ENCODE measurements at regions not wholly inside any gene's neighbourhood (a gene's known extent, or its start where the extent isn't known, plus 50 kb on each side); places are given as distances from the start of the nearest gene placed in this dataset.
"Not testable (repeated sequence)": the region's sequence is repeated elsewhere in the genome, so short reads cannot be mapped to it uniquely, and the experiment has no call there.

DNA sequence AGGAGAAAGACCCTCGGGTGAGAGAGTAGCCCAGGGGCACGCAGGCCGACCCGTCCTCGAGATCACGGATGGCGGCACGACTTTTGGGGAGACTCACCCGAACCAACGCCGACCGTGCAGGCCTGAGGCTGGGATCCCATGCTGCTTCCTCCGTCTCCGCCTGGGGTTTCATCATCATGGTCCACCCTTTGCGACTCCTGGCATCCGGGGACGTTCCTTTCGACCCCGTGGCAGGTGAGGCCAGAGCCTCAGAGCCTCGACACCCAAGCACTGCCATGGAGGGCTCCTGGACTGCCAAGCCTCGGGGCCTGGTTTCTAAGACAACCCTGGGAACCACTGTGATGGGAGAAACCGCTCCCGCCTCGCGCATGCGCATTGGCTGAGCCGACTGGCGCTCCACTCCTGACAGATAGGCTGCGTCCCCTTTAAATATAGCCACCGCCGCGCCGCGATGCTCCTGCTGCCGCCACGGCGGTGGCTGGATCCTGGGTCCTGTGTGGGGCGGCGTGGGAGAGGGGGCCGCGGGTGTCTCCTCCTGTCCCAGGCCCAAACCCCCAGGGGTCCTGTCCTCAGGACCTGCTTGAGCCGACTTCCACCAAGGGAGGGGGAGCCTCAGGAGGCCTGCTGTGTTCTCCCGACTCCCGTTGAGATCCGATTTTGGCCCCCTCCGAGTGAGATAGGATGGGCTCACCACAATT lies 481.6 kb downstream of the SPATA31A7 start (continued):
- TF ChIP-seq, protein P1, sequence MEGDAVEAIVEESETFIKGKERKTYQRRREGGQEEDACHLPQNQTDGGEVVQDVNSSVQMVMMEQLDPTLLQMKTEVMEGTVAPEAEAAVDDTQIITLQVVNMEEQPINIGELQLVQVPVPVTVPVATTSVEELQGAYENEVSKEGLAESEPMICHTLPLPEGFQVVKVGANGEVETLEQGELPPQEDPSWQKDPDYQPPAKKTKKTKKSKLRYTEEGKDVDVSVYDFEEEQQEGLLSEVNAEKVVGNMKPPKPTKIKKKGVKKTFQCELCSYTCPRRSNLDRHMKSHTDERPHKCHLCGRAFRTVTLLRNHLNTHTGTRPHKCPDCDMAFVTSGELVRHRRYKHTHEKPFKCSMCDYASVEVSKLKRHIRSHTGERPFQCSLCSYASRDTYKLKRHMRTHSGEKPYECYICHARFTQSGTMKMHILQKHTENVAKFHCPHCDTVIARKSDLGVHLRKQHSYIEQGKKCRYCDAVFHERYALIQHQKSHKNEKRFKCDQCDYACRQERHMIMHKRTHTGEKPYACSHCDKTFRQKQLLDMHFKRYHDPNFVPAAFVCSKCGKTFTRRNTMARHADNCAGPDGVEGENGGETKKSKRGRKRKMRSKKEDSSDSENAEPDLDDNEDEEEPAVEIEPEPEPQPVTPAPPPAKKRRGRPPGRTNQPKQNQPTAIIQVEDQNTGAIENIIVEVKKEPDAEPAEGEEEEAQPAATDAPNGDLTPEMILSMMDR (conservative IDR thresholded peaks at IDR 0.05; ENCODE audit: low read depth in 2 of 2), result no peak
- TF ChIP-seq CREB1 (CRISPR knock-in tag; IDR thresholded peaks at IDR 0.05; ENCODE audit: low read depth) (no peak), STAT1 (IDR thresholded peaks at IDR 0.05; ENCODE audit: unreplicated experiment) (no peak), REST (IDR thresholded peaks at IDR 0.05; ENCODE audit: unreplicated experiment) (no peak), NANOG (IDR thresholded peaks at IDR 0.05; ENCODE audit: borderline replicate concordance) (no peak), POLR2AphosphoS5 (IDR thresholded peaks at IDR 0.05; ENCODE audit: low read depth) (no peak)

DNA sequence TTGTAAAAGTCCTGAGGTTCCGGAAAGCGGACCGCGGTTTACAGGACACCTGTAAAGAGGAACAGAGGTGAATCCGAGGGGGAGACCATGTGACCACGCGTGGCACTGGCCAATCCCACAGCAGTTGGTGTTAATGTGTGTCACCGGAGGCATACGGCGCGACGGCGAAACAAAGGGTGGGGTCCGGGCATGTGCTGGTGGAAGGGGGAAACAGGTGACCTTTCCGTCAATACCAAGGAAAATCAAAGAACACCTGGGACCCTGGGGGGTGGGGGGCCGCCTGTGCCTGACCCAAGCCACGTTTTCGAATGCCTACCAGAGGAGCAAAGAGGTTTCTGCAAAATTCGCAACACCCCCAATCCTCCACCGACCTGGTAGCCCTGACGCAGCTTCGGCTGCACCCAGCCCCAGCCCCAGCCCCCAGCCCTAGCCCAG lies 482.3 kb downstream of the SPATA31A7 start:
- Mint-ChIP-seq H3K27me3 (ENCODE audit: insufficient read depth, low read depth, poor library complexity) (peaks cover 13% of the 10 kb centered on the region), H3K9me3 (peaks cover 98% of the 10 kb centered on the region), H3K36me3 (ENCODE audit: low read depth) (peaks cover 48% of the 10 kb centered on the region)
- not testable (repeated sequence) for H3K36me3 ChIP-seq (ENCODE audit: insufficient read depth); H2AFZ ChIP-seq; H3K27me3 ChIP-seq (ENCODE audit: insufficient read depth); H3K4me1 Mint-ChIP-seq; H3K4me3 Mint-ChIP-seq; H3K79me2 ChIP-seq (replicated peaks; ENCODE audit: insufficient read depth); H3F3A ChIP-seq (replicated peaks; ENCODE audit: low read depth); DNase-seq (ENCODE audit: low spot score); H4K20me1 ChIP-seq (replicated peaks; ENCODE audit: insufficient read depth); H3K4me2 ChIP-seq; H3K4me1 ChIP-seq (ENCODE audit: insufficient read depth); H3K9me2 ChIP-seq (ENCODE audit: insufficient read depth); ATAC-seq; H3K4me3 ChIP-seq; H3K27ac Mint-ChIP-seq; H3K27ac ChIP-seq (ENCODE audit: low read depth)

DNA sequence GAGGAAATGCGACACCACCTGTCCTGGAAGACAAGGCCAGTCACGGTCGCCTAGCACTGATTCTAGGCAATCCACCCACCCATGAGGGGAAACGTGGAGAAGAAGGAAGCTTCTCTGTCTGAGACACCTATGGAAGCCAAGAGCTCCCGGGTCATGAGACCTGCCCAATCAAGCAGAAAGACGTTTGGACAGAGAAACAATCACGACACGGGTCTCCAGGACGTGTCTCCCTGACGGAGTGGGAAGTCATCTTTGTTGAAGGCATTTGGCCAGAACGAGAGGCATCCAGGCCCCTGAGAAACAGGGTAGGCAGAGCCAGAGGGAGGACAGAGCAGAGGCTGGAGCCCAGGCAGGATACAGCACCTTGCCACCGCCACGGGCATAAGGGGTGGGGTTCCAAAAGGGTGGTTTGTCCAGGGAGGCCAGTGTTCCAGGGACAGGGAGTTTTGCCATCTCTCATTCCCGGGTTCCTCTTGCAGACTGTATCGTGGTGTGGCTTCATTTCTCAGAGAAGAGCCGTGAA lies 482.9 kb downstream of the SPATA31A7 start:
- peaks cover 97% of the 10 kb centered on the region for H3K9me3 Mint-ChIP-seq
- not testable (repeated sequence) for H3K36me3 ChIP-seq (ENCODE audit: insufficient read depth); H3F3A ChIP-seq (replicated peaks; ENCODE audit: low read depth); H3K27ac Mint-ChIP-seq; H3K4me2 ChIP-seq; H3K4me3 ChIP-seq; H3K27ac ChIP-seq (ENCODE audit: low read depth); H4K20me1 ChIP-seq (replicated peaks; ENCODE audit: insufficient read depth); H3K4me1 ChIP-seq (ENCODE audit: insufficient read depth); DNase-seq (ENCODE audit: low spot score); H3K9me2 ChIP-seq (ENCODE audit: insufficient read depth); H3K4me1 Mint-ChIP-seq; H3K79me2 ChIP-seq (replicated peaks; ENCODE audit: insufficient read depth); H3K27me3 ChIP-seq (ENCODE audit: insufficient read depth); H3K4me3 Mint-ChIP-seq; ATAC-seq; H2AFZ ChIP-seq
- H3K27me3 Mint-ChIP-seq (ENCODE audit: insufficient read depth, low read depth, poor library complexity), result peaks cover 13% of the 10 kb centered on the region
- H3K36me3 Mint-ChIP-seq (ENCODE audit: low read depth), result peaks cover 49% of the 10 kb centered on the region

Data from GM23338 (cell line).